Neuron (in vitro differentiated cells): ENCODE measurements at regions not wholly inside any gene's neighbourhood (a gene's known extent, or its start where the extent isn't known, plus 50 kb on each side); places are given as distances from the start of the nearest gene placed in this dataset.

Source experiments
- H2AFZ ChIP-seq: one replicate; pipeline ENCODE4 v1.6.1; 2013; ENCODE audit warnings: low read depth, mild to moderate bottlenecking, inconsistent platforms, low read length, moderate library complexity
- H3K27me3 ChIP-seq: one replicate; pipeline ENCODE4 v1.6.1; 2013; ENCODE audit warnings: low read length; ENCODE audit not compliant: insufficient read depth
- H3K36me3 ChIP-seq: one replicate; pipeline ENCODE4 v1.6.1; 2013; ENCODE audit warnings: low read length; ENCODE audit not compliant: insufficient read depth
- H3K4me1 ChIP-seq: one replicate; pipeline ENCODE4 v1.6.1; 2013; ENCODE audit warnings: low read length; ENCODE audit not compliant: insufficient read depth
- H3K4me3 ChIP-seq: 2 replicates; pipeline ENCODE4 v1.5.1; 2013; ENCODE audit warnings: mild to moderate bottlenecking, low read length, moderate library complexity
- H3K9me3 ChIP-seq: one replicate; pipeline ENCODE4 v1.6.1; 2013; ENCODE audit warnings: low read length

DNA sequence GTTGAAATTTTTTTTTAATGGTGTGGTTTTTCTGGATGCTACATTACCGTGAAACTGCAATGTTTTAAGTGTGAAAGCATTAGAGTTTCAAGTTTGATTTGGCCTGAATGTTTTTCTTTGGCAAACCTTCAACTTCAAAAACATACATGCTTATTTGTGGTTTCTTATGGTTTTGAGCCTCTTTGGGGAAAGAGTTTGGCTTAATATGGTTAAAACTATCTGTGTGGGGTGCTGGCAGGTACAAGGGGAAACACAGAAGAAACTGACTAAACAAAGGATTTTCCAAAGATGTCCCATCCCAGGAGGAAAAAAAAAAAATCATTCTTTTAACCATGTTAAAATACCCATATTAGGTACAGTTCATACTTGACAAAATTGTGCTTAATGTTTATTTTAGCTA, 121.1 kb downstream of the HGF start:
- Histone ChIP-seq H3K4me3 (no peak overlapping the region), H3K27me3 (no peaks in the 10 kb centered on the region), H2AFZ (no peak overlapping the region), H3K9me3 (no peaks in the 10 kb centered on the region), H3K4me1 (no peaks in the 10 kb centered on the region), H3K36me3 (no peaks in the 10 kb centered on the region)

- H3K9me3 ChIP-seq, result no peaks in the 10 kb centered on the region
These were observed 124.4 kb downstream of the HGF start for GRCh38 chr7:81645435-81645834.

GRCh38 chr7:81641873-81642272, 128.0 kb downstream of the HGF start:
- H2AFZ ChIP-seq, result no peak overlapping the region
- no peaks in the 10 kb centered on the region for H3K9me3 ChIP-seq
- H3K4me3 ChIP-seq, result no peak overlapping the region

More at GRCh38 chr7:81645435-81645834, 124.4 kb downstream of the HGF start:
- Histone ChIP-seq H3K27me3 (no peaks in the 10 kb centered on the region), H3K4me1 (no peaks in the 10 kb centered on the region), H2AFZ (no peak overlapping the region), H3K36me3 (no peaks in the 10 kb centered on the region), H3K4me3 (no peak overlapping the region)

GRCh38 chr7:81638198-81638597, 131.6 kb downstream of the HGF start:
- H3K9me3 ChIP-seq, result no peaks in the 10 kb centered on the region
- H3K36me3 ChIP-seq, result no peaks in the 10 kb centered on the region
- no peak overlapping the region for H3K4me3 ChIP-seq
- no peaks in the 10 kb centered on the region for H3K27me3 ChIP-seq
- peaks cover 6% of the 10 kb centered on the region for H3K4me1 ChIP-seq
- no peak overlapping the region for H2AFZ ChIP-seq

More at GRCh38 chr7:81641873-81642272, 128.0 kb downstream of the HGF start:
- Histone ChIP-seq H3K36me3 (no peaks in the 10 kb centered on the region), H3K4me1 (peaks cover 6% of the 10 kb centered on the region), H3K27me3 (no peaks in the 10 kb centered on the region)

GRCh38 chr7:81637534-81637933, 132.3 kb downstream of the HGF start:
- Histone ChIP-seq H2AFZ (no peak overlapping the region), H3K36me3 (no peaks in the 10 kb centered on the region), H3K4me3 (no peak overlapping the region), H3K9me3 (no peaks in the 10 kb centered on the region), H3K4me1 (peaks cover 6% of the 10 kb centered on the region), H3K27me3 (no peaks in the 10 kb centered on the region)

DNA sequence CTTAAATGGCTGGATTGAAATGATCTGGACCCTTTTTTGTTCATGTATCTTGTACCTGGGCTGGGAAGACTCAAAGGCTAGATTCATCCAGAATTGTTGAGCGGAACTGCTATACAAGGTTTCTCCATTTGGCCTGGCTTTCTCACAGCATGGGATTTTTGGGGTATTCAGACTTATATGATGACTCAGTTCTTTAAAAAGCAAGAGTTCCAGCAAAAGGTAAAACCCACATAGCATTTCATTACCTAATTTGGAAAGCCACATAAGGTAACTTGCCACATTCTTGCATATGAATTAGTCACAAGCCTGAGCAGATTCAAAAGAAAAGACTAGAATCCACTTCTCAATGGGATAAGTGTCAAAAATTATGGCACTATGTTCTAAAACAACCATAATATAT, 137.4 kb downstream of the HGF start:
- Histone ChIP-seq H3K9me3 (no peaks in the 10 kb centered on the region), H3K4me3 (no peak overlapping the region), H3K4me1 (no peaks in the 10 kb centered on the region), H3K27me3 (no peaks in the 10 kb centered on the region), H3K36me3 (no peaks in the 10 kb centered on the region), H2AFZ (no peak overlapping the region)

- no peaks in the 10 kb centered on the region for H3K9me3 ChIP-seq
- H3K4me1 ChIP-seq, result no peaks in the 10 kb centered on the region
- no peak overlapping the region for H2AFZ ChIP-seq
- no peaks in the 10 kb centered on the region for H3K27me3 ChIP-seq
- no peaks in the 10 kb centered on the region for H3K36me3 ChIP-seq
- H3K4me3 ChIP-seq, result no peak overlapping the region
These were observed 139.2 kb downstream of the HGF start for GRCh38 chr7:81630600-81630999.

DNA sequence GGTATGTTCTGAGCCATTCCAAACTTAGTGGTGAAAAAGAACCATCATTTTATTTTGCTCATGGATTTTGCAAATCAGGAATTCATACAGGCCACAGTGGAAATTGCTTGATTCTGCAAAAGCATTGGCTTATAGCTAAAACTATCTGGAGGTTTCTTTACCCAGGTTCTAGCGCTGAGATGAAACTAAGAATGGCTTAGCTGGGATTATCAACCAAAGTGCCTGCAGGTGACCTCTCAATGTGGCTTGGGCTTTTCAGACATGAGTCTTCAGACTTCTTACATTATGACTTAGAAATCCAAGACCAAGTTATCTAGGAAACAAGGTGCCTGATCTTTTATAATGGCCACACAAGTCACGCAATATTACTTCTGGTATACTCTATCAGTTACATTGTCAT, 140.1 kb downstream of the HGF start:
- H3K27me3 ChIP-seq, result no peaks in the 10 kb centered on the region
- no peaks in the 10 kb centered on the region for H3K36me3 ChIP-seq
- H2AFZ ChIP-seq, result no peak overlapping the region
- H3K4me1 ChIP-seq, result no peaks in the 10 kb centered on the region
- no peaks in the 10 kb centered on the region for H3K9me3 ChIP-seq
- H3K4me3 ChIP-seq, result no peak overlapping the region

- Histone ChIP-seq H3K27me3 (no peaks in the 10 kb centered on the region), H3K9me3 (no peaks in the 10 kb centered on the region), H3K4me1 (no peaks in the 10 kb centered on the region), H2AFZ (no peak overlapping the region), H3K4me3 (no peak overlapping the region), H3K36me3 (no peaks in the 10 kb centered on the region)
These were observed 140.9 kb downstream of the HGF start for GRCh38 chr7:81628951-81629350.

DNA sequence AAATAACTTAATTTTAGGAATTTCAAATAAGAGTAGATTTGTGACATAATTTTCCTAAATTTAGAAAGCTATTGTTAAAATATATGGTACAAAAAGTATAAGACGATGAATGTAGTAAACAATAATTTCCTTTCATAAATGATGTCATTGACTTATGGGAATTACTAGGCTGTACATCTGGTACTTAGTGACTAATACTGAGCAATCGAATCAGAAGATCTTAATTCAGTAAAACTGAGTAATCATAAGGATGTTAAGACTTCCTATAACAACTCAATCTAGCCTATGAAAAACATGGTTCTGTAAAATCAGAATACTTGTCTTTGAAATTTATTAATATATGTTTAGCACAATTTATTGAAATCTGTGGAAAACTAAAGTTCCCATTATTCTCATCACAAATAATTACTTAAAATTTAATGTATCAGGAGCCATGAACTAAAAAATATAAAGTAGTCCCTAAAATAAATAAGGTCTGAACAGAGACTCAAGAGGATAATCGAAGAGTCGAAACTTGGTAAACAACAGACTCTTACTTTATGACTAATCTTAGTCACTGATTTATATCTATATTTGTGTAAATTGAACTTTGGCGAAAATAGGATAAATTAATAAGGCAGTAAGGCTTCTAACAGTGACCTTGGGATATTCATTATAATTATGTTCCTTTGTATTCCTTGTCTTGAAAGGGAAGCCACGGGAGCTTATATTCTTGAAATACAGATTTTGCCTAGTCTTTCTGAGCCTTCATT, 142.1 kb downstream of the HGF start:
- Histone ChIP-seq H3K36me3 (no peaks in the 10 kb centered on the region), H3K4me1 (no peaks in the 10 kb centered on the region), H3K27me3 (no peaks in the 10 kb centered on the region), H3K4me3 (no peak overlapping the region), H3K9me3 (no peaks in the 10 kb centered on the region), H2AFZ (no peak overlapping the region)

- Histone ChIP-seq H3K4me1 (no peaks in the 10 kb centered on the region), H3K9me3 (no peaks in the 10 kb centered on the region), H3K4me3 (no peak overlapping the region), H3K36me3 (no peaks in the 10 kb centered on the region), H2AFZ (no peak overlapping the region), H3K27me3 (no peaks in the 10 kb centered on the region)
These were observed 143.8 kb downstream of the HGF start for GRCh38 chr7:81626008-81626407.

DNA sequence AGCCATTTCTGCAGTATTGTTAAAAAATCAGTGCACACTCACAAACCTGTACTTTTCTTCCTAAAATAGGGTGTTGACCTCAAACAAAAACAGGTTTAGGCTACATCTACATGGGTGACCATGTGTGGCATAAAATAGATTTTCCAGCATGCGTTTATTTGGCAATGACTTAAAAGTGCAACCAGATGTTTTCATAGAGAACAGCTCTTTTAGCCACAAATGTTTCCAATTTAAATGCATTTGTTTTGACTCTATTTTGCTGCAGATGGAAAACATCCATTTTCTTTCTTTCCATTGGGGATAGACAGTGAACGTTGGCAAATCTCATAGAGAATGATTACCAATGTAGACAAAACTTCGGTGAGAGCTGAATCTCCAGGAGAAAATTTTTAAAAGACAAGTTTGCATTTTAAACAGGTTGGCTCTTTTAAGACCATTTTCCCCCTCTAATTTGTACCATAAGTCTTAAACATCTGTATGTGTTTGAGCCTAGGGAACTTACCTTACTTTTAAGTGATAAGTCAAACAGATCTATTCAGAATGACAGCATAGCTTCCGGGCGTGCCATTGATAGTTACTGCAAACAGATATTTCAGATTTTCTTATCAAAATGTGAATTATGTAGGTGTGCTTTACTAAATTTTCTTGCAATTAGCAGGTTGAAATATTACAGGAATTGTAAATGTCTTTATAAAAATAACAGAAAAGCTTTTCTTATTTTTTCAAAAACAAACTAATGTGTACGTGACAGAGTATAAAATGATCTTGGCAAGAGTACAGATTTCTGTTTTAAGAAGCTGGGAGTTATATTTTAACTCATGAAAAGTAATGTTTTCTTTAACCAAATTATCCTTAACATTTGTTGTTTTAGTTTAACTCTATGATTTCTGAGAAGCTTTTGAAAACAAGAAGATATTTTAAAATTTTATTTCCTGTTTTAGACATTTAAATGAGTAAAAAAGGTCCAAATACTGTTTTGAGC, 144.9 kb downstream of the HGF start:
- Histone ChIP-seq H3K4me3 (no peak overlapping the region), H2AFZ (peak overlapping the region; percentile 34), H3K36me3 (no peaks in the 10 kb centered on the region), H3K4me1 (no peaks in the 10 kb centered on the region), H3K27me3 (no peaks in the 10 kb centered on the region), H3K9me3 (no peaks in the 10 kb centered on the region)

DNA sequence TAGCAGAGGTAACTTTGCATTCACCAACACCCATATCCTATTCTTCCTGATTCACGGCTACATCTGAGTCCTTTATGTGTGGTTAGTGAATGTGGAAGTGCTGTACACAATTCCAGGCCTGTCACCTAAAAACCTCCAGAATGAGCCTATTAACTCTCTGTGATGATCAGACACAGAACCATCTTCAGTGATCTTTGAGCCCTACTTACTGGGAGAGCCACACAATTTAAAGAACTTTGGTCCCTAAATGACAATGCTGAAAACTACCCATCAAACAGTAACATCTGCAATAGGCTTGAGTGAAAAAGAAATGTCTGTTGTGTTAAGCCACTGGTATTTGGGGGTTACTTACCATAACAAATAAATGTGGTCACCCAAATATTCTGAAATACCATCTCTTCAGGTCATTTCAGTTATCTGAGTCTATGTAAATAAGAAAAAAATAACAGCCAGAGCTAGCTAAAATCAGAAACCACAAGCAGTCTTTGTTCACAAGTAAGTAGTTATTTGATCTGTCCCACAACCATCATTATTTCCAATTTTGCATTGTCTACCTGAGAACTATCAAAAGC, 145.7 kb downstream of the HGF start:
- Histone ChIP-seq H3K36me3 (no peaks in the 10 kb centered on the region), H3K27me3 (no peaks in the 10 kb centered on the region), H3K4me3 (no peak overlapping the region), H3K4me1 (no peaks in the 10 kb centered on the region), H3K9me3 (no peaks in the 10 kb centered on the region), H2AFZ (peak overlapping the region; percentile 34)
